HG03521 (cell line): ENCODE measurements at regions not wholly inside any gene's neighbourhood (a gene's known extent, or its start where the extent isn't known, plus 50 kb on each side); places are given as distances from the start of the nearest gene placed in this dataset.

ENCODE experiments used
- ATAC-seq: cut with Tn5 transposase; IDR thresholded peaks from one replicate; pipeline ENCODE4 v1.9.1; 2021; ENCODE audit warnings: mild to moderate bottlenecking, moderate library complexity; ENCODE audit not compliant: unreplicated experiment

GRCh38 chr1:116322752-116323405 lies 50.2 kb upstream of the ATP1A1 start:
- no peak for ATAC-seq
